Retinal pigment epithelial cell (primary cell): ENCODE measurements at regions not wholly inside any gene's neighbourhood (a gene's known extent, or its start where the extent isn't known, plus 50 kb on each side); places are given as distances from the start of the nearest gene placed in this dataset.

ENCODE experiments used
- DNase-seq: peaks from one replicate; pipeline ENCODE4 v3.0.0-alpha.2; 2010; ENCODE audit warnings: low read depth
- H3K4me3 ChIP-seq: 2 replicates; pipeline ENCODE4 v1.5.1; 2011; ENCODE audit warnings: mild to moderate bottlenecking, low read length, control low read depth, moderate library complexity
- TF ChIP-seq, protein P1 (sequence below): conservative IDR thresholded peaks from 2 replicates; pipeline ENCODE4 v1.5.1; 2011; ENCODE audit warnings: low read depth, low read length, control low read depth, inconsistent platforms

DNA sequence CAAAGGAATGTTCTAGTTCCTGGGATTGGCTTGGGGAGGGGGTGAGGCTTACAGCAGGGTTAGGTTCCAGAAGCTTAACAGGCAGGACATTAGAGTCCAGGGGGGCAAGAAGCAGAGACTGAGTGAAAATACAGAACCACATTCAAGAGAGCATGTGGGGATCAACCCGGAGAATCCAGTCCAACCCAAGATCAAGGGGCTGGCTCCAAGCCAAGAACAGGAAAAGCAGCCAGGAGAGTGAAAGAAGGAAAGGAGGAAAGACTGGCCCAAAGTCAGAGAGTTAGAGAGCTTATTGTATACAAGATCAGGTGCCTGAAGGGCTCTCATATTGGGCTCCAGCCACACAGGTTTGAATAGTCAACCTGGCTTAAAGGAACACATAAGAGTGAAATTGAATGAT, 190.3 kb upstream of the CDKN3 start:
- no peak overlapping the region for H3K4me3 ChIP-seq
- TF ChIP-seq, protein P1, sequence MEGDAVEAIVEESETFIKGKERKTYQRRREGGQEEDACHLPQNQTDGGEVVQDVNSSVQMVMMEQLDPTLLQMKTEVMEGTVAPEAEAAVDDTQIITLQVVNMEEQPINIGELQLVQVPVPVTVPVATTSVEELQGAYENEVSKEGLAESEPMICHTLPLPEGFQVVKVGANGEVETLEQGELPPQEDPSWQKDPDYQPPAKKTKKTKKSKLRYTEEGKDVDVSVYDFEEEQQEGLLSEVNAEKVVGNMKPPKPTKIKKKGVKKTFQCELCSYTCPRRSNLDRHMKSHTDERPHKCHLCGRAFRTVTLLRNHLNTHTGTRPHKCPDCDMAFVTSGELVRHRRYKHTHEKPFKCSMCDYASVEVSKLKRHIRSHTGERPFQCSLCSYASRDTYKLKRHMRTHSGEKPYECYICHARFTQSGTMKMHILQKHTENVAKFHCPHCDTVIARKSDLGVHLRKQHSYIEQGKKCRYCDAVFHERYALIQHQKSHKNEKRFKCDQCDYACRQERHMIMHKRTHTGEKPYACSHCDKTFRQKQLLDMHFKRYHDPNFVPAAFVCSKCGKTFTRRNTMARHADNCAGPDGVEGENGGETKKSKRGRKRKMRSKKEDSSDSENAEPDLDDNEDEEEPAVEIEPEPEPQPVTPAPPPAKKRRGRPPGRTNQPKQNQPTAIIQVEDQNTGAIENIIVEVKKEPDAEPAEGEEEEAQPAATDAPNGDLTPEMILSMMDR: no peak
- no peak for DNase-seq

DNA sequence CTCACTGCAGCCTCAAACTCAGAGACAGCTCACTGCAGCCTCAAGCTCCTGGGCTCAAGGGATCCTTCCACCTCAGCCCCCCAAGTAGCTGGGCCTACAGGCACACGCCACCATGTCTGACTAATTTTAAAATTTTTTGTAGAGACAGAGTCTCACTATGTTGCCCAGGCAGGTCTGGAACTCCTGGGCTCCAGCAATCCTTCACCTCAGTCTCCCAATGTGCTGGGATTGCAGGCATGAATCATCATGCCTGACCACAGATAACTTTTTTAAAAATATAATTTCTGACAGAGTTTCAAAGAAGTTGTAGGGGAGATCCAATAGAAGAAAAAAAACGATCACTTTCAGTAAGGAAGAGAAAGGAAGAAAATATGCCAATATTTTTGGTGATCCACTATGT, 189.7 kb upstream of the CDKN3 start:
- TF ChIP-seq, protein P1: no peak
- H3K4me3 ChIP-seq: no peak overlapping the region
- no peak for DNase-seq

DNA sequence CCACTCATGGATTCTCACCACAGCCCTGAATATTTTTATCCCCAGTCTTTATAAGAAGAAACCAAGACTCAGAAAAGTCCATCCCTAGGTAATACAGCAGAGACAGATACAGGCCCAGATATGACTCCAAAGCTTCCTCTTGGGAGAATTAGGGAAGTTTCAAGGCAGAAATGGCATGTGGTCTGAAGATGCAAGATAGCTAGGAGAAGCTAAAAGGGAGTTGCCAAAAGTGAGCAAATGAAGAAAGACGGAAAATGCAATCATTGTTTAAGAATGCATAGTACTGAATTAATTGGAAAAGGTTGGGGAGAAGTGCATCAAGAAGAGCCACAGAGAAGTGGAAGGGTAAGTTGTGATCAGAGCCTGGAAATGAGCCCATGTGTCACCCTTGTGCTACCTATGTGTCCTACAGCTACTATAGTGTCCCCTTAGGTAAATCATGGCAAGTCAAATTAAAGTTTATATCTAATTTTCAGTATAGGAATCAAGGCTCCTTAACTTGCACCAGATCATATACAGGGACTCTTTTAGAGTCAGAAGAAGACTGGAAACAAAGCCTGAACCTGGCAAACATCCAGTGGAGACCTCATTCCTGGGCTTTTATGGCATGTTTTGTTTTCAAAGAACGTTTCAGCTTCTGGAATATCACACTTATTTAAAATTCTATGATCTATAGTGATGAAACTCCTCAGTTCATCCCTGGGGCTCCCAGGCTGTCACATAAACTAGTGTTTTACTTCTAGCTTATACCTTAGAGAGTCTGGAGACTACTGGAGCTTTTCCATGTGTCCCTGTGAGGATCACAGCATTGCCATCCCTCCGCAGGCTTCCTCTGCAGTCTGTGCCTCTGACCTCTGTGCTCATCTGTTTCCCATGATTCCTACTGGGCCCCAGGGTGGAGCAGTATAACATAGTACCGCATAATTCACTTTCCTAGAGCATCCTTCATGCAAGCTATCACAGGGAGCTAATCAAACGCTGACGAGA, 189.0 kb upstream of the CDKN3 start:
- no peak for DNase-seq
- TF ChIP-seq, protein P1: no peak
- no peak overlapping the region for H3K4me3 ChIP-seq

DNA sequence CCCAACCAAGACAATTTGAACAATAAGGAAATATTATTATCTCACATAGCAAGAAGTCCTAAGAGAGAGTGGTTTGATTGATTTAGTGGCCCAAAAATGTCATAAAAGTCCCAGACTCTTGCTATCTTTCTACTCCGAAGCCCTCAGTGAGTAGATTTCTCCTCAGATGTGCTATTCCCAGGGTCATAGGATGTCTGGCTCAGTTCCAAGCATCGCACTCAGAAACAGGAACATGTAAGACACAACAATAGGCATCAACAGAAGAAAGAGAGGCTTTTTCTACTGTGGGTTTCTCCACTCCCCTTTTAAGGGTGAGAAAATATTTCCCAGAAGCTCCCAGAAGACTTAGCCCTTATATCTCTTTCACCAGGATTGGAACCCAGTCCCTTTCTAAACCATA, 188.1 kb upstream of the CDKN3 start:
- TF ChIP-seq, protein P1: no peak
- no peak overlapping the region for H3K4me3 ChIP-seq
- no peak for DNase-seq

DNA sequence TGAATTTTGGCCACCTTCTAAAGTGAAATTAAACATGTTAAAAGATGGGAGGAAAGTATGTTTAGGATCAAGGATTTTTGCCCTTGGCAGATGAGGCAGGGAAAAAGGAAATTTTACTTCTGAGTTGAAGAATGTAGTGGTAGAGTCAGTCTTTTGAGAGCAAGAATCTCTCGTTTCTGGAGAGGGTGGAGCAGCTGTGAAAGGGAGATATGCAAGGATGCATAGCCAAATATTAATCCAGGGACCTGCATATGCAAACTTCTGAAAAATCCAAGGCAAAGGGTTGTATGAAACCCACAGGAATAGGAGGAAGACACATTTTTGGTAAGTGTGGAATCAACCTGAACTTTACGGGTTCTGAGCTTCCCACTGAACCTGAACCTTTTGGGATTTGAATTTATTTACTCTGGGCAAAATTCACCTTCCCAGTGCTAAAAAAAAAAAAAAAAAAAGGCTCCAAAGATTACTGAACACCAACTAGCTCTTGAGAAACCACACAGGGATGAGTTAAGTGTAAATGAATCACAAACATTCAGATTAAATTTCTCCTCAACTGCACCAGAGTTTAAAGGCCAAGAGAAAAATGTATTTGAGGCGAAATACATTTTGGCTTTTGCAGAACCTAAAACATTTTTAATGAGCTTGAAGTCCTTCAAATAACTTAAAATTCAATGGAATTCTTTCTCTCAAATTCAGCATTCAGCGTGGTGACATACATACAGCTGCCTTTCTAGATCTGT, 187.1 kb upstream of the CDKN3 start:
- DNase-seq: no peak
- no peak overlapping the region for H3K4me3 ChIP-seq
- TF ChIP-seq, protein P1: no peak

DNA sequence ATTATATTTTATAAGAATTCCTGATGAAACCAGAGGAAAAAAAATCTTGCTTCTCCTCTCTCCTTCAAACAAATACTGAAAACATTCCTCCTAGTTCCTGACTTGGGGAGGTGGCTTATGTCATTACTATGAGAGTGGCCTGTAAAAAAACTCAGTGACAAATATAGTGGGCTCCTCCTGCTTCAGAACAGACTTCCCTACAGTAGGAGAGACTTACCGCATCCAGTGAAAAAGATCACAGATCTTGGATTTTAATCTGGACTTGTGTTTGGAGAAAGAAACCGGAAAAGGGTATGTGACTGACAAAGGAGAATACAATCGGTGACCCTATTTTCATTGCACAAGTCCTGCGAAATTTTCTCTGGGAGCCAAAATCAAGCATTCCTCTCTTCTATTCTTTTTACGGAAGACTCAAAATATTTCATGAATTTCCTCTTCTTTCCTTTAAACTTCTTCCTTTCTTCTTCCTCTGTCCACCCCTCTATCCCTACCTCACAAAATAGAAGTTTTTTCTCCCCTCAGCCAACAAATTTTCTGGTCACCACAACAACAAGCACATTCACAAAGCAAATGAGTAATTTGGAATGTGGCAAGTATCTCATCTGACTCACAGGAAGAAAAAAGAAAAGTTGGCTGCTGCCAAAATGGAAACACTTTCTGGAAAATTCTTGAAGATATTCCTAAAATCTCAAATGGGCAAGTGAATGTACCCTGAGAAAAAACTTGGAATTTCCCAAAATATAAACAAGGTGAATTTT, 185.1 kb upstream of the CDKN3 start:
- peak; percentile 72 for DNase-seq

More for the DNA sequence above, 185.1 kb upstream of the CDKN3 start:
- TF ChIP-seq, protein P1: no peak
- no peak overlapping the region for H3K4me3 ChIP-seq
